ENCODE measurements at regions not wholly inside any gene's neighbourhood (a gene's known extent, or its start where the extent isn't known, plus 50 kb on each side); places are given as distances from the start of the nearest gene placed in this dataset.

DNA sequence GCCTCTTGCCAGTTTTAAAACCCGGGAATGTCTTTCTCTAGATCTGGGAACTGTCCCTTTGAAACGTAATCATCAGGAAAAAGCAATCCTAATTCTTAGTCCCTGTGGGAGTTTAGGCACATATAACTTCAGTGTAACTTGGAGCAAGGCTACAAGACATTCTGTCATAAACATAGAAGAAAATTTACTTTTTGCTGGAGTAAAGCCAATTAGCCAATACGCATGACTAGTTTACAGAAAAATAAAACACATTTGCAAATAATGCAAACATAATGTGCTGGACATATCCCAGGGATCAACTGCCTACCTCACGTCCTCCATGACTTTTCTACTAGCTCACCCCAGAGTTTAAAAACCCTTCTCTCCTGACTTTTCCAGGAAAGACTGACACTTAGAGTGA lies 970.6 kb downstream of the MRPL39 start:
- TF ChIP-seq, protein P1, sequence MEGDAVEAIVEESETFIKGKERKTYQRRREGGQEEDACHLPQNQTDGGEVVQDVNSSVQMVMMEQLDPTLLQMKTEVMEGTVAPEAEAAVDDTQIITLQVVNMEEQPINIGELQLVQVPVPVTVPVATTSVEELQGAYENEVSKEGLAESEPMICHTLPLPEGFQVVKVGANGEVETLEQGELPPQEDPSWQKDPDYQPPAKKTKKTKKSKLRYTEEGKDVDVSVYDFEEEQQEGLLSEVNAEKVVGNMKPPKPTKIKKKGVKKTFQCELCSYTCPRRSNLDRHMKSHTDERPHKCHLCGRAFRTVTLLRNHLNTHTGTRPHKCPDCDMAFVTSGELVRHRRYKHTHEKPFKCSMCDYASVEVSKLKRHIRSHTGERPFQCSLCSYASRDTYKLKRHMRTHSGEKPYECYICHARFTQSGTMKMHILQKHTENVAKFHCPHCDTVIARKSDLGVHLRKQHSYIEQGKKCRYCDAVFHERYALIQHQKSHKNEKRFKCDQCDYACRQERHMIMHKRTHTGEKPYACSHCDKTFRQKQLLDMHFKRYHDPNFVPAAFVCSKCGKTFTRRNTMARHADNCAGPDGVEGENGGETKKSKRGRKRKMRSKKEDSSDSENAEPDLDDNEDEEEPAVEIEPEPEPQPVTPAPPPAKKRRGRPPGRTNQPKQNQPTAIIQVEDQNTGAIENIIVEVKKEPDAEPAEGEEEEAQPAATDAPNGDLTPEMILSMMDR (optimal IDR thresholded peaks at IDR 0.05 in 1 of 3, IDR thresholded peaks at IDR 0.05 in 1 of 3, conservative IDR thresholded peaks at IDR 0.05 in 1 of 3; ENCODE audit: extremely low read depth in 1 of 3, insufficient read depth in 2 of 3, low read length in 3 of 3): no peak
- no peak for TF ChIP-seq EZH2 (IDR thresholded peaks at IDR 0.05; ENCODE audit: low read length)

Measured in keratinocyte (primary cell).